Stimulated activated naive CD4-positive, alpha-beta T cell (primary cell): ENCODE measurements at regions not wholly inside any gene's neighbourhood (a gene's known extent, or its start where the extent isn't known, plus 50 kb on each side); places are given as distances from the start of the nearest gene placed in this dataset.
"Not testable (repeated sequence)": the region's sequence is repeated elsewhere in the genome, so short reads cannot be mapped to it uniquely, and the experiment has no call there.

Experiments used
- DNase-seq, 6 experiments: peaks; one replicate each; lab custom pipeline; 2025; lab: John Stamatoyannopoulos, UW

DNA sequence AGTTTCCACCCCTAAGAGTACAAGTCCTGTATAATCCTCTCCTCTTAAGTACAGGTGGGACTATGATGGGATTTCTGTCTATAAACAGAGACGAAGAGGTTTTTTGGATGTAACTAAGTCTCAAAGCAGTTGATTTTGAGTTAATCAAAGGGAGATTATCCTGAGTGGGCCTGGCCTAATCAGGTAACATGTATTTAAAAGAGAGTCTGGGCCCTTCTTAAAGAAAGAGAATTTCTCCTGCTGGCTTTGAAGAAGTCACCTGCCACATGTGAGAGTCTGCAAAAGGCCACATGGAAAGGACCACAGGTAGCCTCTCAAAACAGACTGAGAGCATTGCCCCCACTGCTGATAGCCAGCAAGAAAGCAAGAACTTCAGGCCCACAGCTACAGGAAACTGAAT, 142.3 kb downstream of the IRX5 start:
- no peak for DNase-seq

DNA sequence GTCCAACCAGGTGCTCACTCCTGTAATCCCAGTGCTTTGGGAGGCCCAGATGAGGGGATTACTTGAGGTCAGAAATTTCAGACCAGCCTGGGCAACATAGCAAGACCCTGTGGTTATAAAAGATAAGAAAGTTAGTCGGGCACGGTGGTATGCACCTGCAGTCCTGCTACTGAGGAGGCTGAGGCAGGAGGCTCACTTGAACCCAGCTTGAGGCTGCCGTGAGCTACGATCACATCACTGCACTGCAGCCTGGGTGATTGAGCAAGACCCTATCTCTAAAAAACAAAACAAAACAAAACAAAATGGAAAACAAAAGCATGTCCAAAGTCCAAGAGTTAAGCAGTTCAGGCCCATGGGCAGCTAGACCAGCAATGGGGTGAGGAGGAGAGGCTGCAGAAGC, 143.2 kb downstream of the IRX5 start:
- DNase-seq, result no peak

DNA sequence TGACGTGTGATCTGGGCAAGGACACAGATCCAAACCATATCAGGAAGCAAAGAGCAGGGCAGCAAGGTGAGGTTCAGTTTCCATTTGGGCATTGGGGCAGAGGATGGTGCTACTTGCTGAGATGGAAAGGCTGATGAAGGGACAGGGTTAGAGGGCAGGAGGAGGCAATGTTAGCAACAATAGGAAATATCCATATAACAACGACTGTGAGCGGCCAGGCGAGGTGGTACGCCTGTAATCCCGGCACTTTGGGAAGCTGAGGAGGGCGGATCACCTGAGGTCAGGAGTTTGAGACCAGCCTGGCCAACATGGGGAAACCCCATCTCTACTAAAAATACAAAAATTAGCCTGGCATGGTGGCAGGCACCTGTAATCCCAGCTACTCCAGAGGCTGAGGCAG, 144.5 kb downstream of the IRX5 start:
- DNase-seq, result not testable (repeated sequence)

DNA sequence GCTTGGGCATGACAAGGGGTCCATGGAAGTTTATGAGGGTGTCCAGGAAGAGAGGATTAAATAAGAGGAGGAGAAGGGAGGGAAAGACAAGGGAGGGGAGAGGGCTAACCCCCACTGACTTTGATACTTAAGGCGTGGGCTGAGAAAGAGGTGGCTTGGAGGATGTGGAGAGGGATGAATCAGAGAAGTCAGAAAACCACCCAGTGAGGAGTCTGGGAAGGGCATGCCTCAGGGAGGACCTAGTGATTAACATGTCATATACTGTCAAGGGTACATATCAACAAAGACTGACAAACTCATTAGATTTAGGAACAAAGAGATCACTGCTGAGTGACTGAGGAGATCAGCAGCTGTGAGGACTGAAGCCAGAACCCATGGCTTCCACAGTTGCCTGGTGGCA, 145.4 kb downstream of the IRX5 start:
- no peak for DNase-seq

DNA sequence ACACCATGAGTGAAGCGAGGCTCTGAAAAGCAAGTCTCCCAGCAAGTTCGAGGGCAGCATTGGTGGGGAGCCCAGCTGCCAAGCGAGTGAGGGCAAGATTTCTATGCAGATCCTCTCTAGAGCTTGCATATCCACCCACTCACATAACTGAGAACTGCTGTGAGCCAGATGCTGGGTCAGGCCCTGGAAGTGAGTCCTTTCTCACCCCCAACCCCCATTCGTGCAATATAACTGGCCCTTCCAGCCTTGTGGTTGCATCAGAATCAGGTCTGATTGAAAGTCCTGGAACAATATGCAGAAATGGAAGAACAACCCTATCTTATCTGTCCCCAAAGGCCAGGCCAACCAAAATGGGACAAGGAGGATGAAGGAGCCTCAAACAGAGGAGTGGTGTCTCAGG, 146.6 kb downstream of the IRX5 start:
- DNase-seq, result no peak

DNA sequence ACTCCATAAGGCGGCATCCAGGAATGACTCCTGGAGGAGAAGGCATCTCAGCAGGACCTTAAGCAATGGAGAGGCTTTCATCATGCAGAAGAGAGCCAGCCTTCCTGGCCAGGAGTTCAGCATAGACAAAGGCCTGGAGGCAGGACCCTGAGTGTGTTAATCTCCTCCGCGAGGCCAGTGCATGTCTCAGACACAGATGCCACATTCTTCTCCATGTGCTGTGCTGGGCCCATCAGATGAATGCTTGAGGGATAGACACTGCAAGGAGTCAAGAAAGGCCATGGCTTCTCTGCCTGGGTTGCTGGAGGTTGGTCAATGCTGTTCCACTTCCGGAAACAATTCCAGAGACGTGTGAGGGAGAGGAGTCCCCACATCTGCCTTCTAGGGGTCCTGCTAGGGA, 147.5 kb downstream of the IRX5 start:
- DNase-seq, result no peak

DNA sequence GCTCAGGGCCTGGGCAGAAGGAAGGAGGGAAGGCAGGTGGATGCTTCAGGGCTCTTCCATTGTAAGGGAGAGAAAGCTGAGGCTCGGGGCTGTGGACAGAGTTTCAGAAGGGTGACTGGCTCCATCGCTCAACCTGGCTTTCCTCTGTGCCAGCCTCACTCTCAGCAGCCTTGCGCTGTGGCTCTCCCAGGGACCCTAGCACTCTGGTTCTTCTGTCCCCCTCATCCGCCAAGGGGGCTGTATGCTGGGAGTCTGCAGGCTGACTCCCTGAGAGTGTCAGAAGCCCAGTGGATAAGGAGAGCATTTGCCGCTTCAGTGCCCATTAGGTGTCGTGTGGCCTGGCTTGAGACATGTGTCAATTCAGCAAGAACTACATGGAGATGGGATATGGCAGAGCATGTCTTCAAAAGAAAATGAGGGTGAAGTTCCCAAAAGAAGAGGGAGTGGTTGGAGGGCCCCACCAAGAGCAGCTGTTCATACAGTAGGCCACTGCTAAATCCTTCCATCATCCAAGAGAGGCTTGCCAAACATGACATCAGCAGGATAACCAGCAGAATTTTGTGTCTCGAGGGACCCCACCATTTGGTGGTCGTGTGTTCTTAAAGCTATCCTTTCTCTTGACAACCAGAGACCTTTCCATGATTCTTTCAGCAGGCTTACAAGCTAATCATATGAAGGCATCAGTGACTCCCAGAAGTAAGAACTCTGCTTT, 148.2 kb downstream of the IRX5 start:
- no peak for DNase-seq

DNA sequence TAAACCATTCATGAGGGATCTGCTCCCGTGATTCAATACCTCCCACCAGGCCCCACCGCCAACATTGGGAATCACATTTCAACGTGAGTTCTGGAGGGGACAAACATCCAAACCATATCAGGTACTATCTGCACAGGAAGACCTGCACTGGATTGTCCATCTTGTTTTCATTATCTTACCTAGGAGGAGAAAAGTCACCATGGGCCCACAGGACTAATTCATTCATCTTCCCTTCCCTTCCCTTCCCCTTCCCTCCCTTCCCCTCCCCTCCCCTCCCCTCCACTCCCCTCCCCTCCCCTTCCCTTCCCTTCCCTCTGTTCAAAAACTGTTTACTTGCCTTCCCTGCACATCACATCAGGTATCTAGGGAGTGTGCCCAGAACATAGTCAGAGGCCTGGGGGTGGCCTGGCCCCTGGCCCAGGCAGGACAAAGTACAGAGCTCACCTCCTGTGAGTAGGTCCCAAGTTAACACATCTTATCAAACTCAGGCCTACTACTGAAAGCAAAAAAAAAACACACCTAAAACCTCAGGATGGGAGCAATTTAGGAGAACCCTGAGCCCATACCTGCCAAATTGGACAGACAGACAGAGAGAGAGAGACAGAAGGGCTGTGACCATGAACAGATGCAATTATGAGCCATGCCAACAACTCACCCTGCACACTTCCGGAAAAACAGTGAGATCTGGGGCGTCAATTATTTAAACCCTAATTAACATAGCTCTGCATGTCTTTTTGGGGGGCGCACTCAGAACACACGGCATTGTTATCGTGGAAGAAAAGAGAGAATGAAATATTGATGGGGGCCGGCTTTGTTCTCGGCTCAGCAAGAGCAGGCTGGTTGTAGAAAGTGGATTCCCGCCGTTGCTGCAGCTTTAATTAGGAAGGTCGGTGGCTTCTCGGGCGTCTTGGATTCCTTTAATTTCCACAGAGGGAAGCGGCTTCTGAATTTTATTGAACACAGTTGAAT, 151.2 kb downstream of the IRX5 start:
- DNase-seq, result no peak

DNA sequence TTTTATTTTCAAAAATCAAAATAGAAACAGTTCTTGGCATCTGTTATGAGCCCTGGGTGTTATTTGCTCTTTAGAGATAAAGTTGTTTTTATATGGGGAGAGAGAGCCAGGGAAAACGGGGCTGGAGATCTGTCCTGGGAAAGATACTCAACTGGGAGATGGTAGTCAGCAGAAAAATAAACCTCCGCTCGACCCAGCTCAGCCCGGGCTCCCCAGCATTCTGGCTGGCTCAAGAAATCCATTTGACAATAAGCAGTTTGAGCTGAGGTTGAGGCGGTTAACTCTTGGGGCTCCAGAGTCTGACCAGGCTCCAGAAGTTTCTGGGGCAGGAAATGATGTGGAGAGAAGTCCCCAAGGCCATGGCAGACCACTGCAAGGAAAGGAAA, 151.9 kb downstream of the IRX5 start:
- DNase-seq, result no peak

DNA sequence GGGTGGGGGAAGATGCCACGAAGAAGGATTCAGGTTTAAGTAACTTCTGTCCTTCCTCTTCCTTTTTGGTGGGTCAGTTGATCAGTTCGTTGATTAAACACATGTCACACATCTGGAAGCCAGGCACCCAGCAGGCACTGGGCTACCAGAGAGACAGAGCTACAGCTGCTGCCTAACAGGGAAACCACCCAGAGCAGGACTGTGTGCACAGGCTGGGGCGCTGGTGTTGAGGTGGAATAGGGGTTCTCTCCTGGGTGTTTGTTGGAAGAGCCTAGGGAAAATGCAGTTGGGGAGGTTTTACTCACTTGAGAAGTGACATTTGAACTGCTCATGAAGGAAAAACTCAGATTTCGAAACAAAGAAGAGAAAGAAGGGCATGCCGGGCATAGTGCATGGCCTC, 152.4 kb downstream of the IRX5 start:
- DNase-seq, result no peak

DNA sequence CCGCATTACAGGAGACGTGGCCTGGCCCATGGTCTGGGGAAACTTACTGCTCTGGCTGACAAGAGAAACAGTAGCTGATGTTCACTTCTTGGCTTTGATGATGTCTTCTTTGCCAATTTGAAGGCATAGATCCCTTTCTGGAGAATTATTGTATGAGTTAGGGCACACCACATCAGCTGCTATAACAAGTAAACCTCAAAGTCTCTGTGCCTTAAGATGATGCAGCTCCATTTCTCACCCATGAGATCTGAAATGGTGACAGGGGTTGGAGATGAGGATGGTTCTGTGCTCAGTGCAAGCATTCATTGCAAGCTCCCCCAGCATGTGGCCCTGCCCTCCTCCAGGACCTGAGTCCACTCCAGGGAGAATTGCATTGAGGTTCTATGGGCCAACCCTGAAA, 157.4 kb downstream of the IRX5 start:
- no peak for DNase-seq

DNA sequence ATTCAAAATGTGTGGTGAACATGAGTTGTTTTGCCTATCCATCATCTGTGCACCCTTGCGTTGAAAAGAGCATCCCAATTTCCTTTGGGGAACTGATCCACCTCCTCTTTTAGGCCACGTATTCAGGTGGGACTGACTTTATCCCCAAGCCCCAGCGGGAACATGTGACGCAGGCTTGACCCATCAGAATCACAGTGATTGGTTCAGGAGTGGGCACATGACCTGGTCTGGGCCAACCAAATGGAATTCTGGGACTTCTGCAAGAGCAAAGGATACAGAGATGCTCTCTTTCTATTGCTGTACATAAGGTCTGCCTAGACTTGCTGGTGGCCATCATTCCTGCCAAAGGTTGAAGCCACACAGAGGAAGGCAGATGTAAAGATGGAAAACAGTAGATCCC, 158.9 kb downstream of the IRX5 start:
- DNase-seq, result no peak

DNA sequence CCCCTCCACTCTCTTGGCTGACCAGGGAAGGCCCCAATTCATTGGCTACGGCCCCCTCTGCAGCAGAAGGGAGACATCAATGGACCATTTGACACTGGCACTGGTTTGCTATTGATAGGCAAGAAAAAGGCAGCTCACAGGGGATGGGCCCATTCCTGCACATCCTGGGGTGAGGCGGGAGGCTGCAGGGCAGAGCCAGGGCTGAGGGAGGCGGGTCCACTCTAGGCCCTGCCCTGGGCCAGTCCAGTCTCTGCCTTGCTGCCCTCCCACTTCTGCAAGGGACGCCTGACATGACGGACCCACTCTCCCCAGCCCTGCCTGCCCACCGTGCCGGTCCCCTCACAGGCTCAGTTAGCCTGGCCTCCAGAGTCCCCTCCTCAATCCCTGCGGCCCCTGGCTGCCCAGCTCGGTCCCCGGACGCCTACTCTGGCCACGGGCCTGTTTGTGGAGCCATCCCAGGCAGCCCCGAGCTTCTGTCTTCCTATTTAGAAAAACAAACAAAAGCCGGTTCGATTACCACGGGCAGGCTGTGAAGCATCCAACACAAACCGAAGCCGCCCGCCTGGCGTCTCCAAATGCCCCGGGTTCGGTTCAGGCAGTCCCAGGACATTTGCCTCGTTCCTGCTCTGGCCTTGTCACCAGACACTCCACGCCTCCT, 160.7 kb downstream of the IRX5 start:
- no peak for DNase-seq

DNA sequence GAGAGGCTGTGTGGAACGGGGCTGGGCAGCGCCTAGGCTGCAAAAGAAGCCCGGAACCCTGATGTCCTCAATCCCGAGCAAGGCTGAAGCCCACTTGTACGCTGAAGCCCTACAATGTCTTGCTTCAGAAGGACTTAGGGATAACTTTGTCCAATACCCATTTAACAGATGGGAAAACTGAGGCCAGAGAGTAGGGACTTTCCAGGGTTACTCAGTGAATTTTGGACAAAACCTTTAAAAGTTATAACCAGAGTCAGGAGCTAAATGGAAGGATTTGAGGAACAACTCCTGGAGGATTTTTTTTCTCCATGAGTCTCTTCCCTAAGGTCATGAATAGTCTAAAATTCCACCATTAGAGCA, 161.2 kb downstream of the IRX5 start:
- DNase-seq, result no peak

DNA sequence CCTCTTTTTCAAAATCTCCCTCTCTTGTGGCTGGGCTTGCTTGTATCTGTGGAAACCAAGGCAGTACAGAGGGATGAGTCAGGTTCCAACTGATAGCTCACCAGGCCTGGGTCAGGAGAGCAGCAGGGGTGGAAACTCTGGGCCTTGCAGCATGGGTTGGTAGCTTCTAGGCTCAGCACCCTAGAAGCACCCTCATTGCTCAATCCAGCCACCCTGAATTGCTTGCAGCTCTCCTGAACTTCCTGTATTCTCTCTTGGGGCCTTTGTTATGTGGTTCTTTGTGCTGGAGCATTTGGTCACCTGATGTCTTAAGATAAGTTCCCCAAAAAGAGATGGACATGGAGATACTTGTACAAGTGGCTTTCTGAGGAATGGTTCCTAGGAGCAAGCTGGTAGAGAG, 169.4 kb downstream of the IRX5 start:
- DNase-seq, result no peak

DNA sequence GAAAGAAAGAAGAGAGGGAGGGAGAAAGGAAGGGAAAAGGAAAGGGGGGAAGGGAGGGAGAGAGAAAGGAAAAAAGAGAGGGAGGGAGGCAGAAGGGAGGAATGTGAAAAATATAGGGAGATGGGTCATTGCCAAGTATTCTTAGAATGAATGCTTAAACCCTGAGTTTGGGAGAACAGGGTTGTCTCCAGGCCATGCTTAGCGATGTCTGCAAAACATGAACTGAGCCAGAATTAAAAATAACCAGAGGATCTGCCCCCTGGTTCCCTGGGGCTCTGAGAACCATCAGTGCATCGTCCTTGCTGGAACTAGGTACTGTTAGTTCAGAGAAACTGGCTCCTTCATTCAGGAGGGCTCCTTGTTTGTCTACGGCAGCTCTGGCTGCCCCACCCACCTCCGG, 170.4 kb downstream of the IRX5 start:
- no peak for DNase-seq

DNA sequence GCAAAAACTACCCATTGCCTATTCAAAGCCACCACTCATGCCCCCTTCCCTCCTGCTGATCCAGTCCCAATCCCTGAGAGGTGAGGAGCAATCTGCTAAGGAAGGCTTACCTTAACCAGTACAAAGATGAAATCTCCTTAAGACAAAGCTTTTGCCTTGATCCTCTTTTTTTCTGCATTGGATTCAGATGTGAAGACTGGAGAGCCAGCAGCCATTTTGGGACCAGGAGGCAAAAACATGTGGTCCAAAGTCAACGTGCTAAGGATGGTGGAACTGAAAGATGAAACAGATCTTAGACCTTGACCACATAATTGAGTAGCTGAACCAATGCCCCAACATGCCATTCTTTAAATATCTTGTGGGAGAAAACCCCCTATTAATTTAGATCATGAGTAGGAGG, 171.4 kb downstream of the IRX5 start:
- no peak for DNase-seq

DNA sequence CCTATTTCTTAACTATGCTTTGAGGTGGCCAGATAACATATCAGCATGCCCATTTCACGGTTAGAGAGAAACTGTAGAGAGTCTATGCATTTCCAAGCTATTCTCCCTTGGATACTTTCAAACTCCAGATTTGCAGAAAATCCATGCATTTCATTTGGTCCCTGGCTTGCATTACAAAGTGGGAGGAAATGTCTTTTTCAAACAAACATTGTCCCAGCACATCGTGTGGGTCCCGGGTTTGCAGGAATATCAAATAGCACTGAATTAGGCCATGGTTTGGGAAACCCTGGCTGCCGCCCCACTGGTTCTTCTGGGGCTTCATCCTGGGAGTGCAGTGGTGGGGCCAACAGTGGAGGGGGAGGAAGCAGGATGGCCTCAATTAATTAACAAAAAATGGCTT, 171.9 kb downstream of the IRX5 start:
- no peak for DNase-seq

DNA sequence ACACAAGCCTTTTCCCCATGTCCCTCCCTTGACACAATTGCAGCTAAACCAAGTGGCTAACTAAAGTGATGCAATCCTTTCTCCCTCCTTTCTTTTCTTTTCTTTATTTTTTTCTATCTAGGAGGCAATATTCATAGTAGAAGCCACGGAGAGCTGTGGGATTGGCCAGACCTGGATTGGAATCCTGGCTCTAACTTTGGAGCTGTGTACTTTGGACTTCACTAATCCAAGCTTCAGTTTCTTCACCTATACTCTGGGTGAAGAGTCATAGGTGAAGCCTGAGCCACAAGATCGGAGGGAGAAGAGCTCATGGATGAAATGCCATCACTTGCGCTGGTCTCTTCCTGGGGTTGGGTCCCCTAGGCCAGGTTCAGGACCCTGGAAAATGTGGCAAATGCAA, 177.2 kb downstream of the IRX5 start:
- DNase-seq, result no peak

DNA sequence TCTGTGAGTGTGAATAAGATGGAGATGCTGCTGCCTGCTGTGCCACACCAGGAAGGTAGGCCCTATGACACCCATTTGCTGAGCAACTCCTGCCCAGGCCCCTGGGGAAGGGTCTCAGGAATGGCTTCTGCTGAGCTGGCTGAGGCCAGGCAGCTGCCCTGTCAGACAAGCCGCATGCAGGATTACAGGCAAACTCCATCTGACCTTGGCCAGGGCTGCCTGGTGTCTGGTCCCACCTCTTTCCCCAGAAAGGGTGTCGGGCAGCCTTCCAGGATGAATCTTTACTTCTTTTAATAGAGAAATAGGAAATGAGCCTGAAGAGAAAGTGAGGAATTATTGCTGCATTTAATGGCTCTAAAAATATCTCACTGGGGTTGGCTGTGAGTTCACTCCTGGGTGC, 182.5 kb downstream of the IRX5 start:
- no peak for DNase-seq

DNA sequence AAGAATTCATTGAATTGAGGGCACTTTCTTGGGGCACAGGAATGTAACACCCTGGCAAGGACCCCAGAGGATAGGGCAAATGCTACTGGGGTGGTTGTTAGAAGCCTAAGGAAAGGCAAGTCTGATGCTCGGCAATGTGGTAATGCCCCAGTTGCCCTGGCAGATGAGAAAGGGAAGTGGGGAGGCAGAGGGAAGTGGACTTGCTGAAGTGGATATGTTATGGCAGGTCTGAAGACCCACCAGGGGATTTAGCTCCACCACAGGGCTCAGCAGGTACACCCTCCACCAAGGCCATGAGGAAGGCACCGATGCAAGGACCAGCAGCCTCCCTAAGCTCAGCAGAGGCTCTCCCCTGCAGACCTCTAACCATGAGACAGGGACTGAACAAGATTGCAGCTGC, 184.8 kb downstream of the IRX5 start:
- no peak for DNase-seq

DNA sequence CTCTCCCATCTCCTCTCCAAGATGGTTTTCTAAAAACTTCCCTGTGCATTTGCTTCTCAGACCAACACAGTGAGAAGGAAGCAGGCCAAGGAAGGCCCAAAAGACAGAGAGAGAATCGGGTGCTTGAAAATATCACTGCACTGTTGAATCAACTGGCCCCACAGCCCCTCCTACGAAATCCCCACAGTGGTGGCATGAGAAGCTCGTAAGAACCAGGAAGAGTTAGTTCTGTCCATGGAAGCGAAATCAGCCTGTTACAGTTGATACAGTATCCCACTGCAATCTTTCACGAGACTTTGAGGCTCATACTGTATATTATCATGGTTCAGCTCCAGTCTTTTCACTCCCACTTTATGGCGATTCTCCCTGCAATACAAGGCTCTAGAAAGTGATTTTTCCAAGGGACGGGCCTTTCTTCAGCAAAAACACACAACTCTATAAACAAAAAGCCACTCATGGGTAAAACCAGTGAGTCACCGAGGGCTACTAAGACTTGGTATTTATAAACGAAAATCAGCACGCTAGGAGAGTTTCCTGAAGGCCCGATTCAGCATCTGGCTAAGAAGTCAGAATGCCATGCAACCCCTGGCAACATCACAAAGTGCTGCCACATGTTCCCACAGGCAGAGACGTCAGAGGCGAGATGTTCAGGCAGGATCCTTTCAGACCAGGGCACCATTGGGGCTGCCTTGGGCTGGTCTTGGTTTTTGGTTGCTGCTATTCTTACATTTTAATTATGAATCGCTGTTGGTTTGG, 185.7 kb downstream of the IRX5 start:
- no peak for DNase-seq
